Loucy (cell line): ENCODE measurements at regions not wholly inside any gene's neighbourhood (a gene's known extent, or its start where the extent isn't known, plus 50 kb on each side); places are given as distances from the start of the nearest gene placed in this dataset.

Source experiments
- EZH2phosphoT487 ChIP-seq: fragments of 200-600 bp; IDR thresholded peaks from 2 replicates; pipeline ENCODE4 v1.6.1; 2018; ENCODE audit warnings: antibody characterized with exemption, mild to moderate bottlenecking, moderate library complexity, borderline replicate concordance
- TF ChIP-seq, protein P1 (sequence below): fragments of 200-600 bp; sonication (generic); conservative IDR thresholded peaks from 2 replicates; pipeline ENCODE4 v1.5.1; 2014; ENCODE audit warnings: mild to moderate bottlenecking, antibody characterized with exemption, low read length

DNA sequence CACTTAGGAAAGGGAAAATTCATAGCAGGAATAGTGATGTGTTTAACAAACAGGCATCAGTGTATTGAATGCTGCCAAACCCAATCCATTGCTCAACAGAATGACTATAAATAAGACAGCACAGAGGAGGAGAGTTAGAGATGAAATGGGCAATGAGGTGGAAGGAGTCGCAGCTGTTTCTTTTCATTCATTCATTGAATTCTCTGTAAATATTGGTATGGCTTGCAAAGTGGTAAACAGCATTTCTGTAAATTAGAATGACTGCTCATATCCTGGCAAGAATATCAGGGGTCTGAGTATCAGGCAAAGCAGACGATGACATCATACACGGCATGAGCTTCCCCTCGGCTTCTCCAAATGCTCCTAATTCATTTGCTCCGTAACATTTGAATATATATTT is 703.6 kb upstream of the SLC35B3 start:
- TF ChIP-seq, protein P1, sequence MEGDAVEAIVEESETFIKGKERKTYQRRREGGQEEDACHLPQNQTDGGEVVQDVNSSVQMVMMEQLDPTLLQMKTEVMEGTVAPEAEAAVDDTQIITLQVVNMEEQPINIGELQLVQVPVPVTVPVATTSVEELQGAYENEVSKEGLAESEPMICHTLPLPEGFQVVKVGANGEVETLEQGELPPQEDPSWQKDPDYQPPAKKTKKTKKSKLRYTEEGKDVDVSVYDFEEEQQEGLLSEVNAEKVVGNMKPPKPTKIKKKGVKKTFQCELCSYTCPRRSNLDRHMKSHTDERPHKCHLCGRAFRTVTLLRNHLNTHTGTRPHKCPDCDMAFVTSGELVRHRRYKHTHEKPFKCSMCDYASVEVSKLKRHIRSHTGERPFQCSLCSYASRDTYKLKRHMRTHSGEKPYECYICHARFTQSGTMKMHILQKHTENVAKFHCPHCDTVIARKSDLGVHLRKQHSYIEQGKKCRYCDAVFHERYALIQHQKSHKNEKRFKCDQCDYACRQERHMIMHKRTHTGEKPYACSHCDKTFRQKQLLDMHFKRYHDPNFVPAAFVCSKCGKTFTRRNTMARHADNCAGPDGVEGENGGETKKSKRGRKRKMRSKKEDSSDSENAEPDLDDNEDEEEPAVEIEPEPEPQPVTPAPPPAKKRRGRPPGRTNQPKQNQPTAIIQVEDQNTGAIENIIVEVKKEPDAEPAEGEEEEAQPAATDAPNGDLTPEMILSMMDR: no peak
- no peak for TF ChIP-seq EZH2phosphoT487
